ENCODE measurements at regions not wholly inside any gene's neighbourhood (a gene's known extent, or its start where the extent isn't known, plus 50 kb on each side); places are given as distances from the start of the nearest gene placed in this dataset.

DNA sequence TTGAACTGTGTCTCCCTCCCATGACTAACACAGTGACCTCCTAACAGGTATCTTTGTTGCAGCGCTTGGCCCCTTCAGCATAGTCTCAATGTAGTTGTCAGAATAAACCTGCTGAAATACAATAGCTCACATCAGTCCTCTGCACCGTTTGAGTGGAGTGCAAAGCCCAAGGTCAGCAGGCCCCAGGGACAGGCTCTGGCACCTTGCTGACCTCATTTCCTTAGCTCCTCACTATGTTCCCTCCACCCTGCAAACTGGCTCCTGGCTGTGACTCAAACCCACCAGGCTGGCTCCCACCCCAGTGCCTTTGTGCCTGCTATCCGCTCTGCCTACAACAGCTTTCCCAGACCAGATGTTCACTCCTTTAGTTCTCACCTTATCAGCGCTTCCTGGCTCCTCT lies 146.7 kb downstream of the LRATD1 start:
- TF ChIP-seq CTCF (IDR thresholded peaks at IDR 0.05 in 2 of 3, conservative IDR thresholded peaks at IDR 0.05 in 1 of 3; ENCODE audit: control insufficient read depth in 2 of 3, extremely low read depth in 1 of 3, insufficient read depth in 1 of 3, low read depth in 3 of 3, low read length in 3 of 3), result no peak
- TF ChIP-seq RELA (IDR thresholded peaks at IDR 0.05; ENCODE audit: borderline replicate concordance, partially characterized antibody), result no peak
- no peak for TF ChIP-seq EZH2 (IDR thresholded peaks at IDR 0.05; ENCODE audit: borderline replicate concordance, control insufficient read depth, low read depth, low read length)
- TF ChIP-seq NFYA (IDR thresholded peaks at IDR 0.05; ENCODE audit: borderline replicate concordance, low read depth, low read length), result no peak
- no peak for TF ChIP-seq USF2 (IDR thresholded peaks at IDR 0.05; ENCODE audit: borderline replicate concordance, low read depth, low read length)

All from GM12878 (cell line).